GM12873 (cell line): ENCODE measurements at regions not wholly inside any gene's neighbourhood (a gene's known extent, or its start where the extent isn't known, plus 50 kb on each side); places are given as distances from the start of the nearest gene placed in this dataset.

Experiments used
- CTCF ChIP-seq: IDR thresholded peaks from 2 replicates; pipeline ENCODE4 v1.5.1; 2012; ENCODE audit warnings: low read depth, mild to moderate bottlenecking, moderate library complexity, low read length, control low read depth; ENCODE audit not compliant: insufficient read depth; ENCODE audit errors: missing control alignments

DNA sequence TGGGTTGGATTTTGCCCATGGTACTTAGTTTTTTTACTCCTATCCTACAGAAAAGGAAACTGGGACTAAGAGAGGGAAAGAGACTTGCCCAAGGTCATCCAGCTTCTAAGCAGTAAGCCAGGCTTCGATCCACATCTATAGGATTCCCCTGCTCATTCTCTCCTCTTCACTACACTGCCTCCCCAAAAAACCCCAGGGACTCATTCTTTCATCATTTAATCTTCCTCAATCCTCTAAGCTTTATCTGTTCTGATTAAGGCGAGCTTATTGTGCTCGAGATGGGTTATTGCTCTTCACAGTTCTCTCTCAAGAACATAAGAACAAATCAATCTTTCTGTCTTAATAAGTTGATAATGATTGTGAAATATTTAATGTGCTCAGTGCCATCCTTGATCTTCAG is 511.1 kb upstream of the BRINP1 start:
- no peak for TF ChIP-seq CTCF

DNA sequence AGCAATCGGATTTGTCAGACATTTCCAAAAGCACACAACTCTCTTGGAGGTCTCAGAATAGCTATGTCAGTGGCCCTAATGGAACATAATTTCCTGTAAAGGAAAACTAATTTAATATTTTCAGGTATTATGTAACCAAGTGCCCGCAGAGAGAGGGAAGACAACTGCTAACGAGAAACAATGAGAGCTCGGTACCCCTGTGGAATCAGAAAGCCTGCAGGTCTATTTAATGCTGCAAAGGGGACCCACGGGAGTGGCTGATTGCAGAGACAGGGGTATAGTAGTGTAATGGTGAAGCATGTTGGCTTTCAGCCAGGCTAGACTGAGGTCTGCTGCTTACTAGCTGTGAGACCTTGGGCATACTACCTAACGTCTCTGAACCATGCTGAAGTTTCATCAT is 508.1 kb upstream of the BRINP1 start:
- TF ChIP-seq CTCF: no peak

- no peak for TF ChIP-seq CTCF
Measured at GRCh38 chr9:119873877-119874276, 504.6 kb upstream of the BRINP1 start.

- no peak for TF ChIP-seq CTCF
Measured at GRCh38 chr9:119868694-119869093, 499.5 kb upstream of the BRINP1 start.

- TF ChIP-seq CTCF: no peak
Measured at GRCh38 chr9:119861842-119862241, 492.6 kb upstream of the BRINP1 start.

- no peak for TF ChIP-seq CTCF
Measured at GRCh38 chr9:119859128-119859527, 489.9 kb upstream of the BRINP1 start.

DNA sequence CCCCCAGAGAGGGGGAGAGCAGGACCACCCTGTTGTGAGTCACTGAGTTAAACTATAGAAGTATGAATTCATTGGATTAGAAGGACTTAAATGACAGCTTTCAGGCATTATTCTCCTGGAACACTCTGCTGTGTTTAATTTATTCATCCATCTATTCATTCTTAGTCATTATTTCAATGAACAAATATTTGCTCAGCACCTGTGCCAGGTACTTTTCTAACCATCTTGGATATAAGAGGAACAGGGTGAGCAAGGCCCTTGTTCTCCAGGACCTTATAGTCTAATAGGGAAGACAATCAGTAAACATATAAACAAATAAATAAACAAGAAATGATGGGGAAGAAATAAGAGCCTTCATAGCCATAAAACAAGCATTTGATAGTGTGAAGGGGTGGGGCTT is 483.9 kb upstream of the BRINP1 start:
- TF ChIP-seq CTCF: no peak

DNA sequence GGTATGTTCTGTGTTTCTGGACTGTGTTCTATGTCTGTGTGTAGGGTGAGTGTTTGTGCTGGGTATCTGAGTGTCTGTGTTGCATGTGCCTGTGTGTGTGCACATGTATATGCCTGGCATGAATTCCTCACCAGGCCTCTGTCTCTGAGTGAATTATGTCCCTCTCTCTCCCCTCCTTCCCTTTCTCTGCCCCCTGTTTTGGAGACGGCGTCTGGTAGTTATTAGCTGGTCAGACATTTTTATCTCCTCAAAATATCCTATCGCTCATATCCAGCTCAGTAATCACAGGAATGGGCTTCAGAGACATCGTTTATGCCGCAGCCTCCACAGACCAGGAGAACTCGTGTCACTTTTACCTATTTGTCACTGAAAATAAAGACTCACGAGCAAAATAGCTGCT is 483.2 kb upstream of the BRINP1 start:
- TF ChIP-seq CTCF: no peak
